H9 (cell line): ENCODE measurements at regions not wholly inside any gene's neighbourhood (a gene's known extent, or its start where the extent isn't known, plus 50 kb on each side); places are given as distances from the start of the nearest gene placed in this dataset.

Experiments
- DNase-seq: peaks from one replicate; pipeline ENCODE4 v3.0.0-alpha.2; 2017
- H2AFZ ChIP-seq: one replicate; pipeline ENCODE4 v1.6.1; 2013; ENCODE audit warnings: mild to moderate bottlenecking, low read length, control low read depth, moderate library complexity
- H2AK5ac ChIP-seq: 2 replicates; pipeline ENCODE4 v1.6.1; 2013; ENCODE audit warnings: low read length, control low read depth, mixed read lengths; ENCODE audit not compliant: insufficient read length
- H2BK120ac ChIP-seq: one replicate; pipeline ENCODE4 v1.6.1; 2013; ENCODE audit warnings: low read depth, mild to moderate bottlenecking, low read length, control low read depth, inconsistent platforms; ENCODE audit not compliant: poor library complexity, severe bottlenecking
- H2BK12ac ChIP-seq: 2 replicates; pipeline ENCODE4 v1.6.1; 2013; ENCODE audit warnings: low read length, control low read depth, mixed read lengths, low read depth; ENCODE audit not compliant: insufficient read length
- H2BK15ac ChIP-seq: 2 replicates; pipeline ENCODE4 v1.6.1; 2013; ENCODE audit warnings: low read depth, low read length, control low read depth
- H2BK20ac ChIP-seq: one replicate; pipeline ENCODE4 v1.6.1; 2013; ENCODE audit warnings: low read depth, mild to moderate bottlenecking, low read length, control low read depth, inconsistent platforms; ENCODE audit not compliant: poor library complexity, severe bottlenecking
- H2BK5ac ChIP-seq: 2 replicates; pipeline ENCODE4 v1.6.1; 2013; ENCODE audit warnings: low read length, control low read depth, mixed read lengths; ENCODE audit not compliant: insufficient read length
- H3K14ac ChIP-seq: 2 replicates; pipeline ENCODE4 v1.6.1; 2013; ENCODE audit warnings: low read length, control low read depth; ENCODE audit not compliant: insufficient read depth
- H3K18ac ChIP-seq: 2 replicates; pipeline ENCODE4 v1.6.1; 2013; ENCODE audit warnings: low read depth, mild to moderate bottlenecking, mixed read lengths, low read length, control low read depth; ENCODE audit not compliant: insufficient read length
- H3K23ac ChIP-seq: 2 replicates; pipeline ENCODE4 v1.6.1; 2013; ENCODE audit warnings: low read length, control low read depth, mixed read lengths, low read depth; ENCODE audit not compliant: insufficient read length
- H3K23me2 ChIP-seq: 2 replicates; pipeline ENCODE4 v1.6.1; 2013; ENCODE audit warnings: low read depth, mild to moderate bottlenecking, mixed read lengths, low read length, control low read depth; ENCODE audit not compliant: insufficient read length, poor library complexity, severe bottlenecking
- H3K27ac ChIP-seq: 2 replicates; pipeline ENCODE4 v1.5.1; 2013; ENCODE audit warnings: low read length, control low read depth, mixed read lengths, low read depth; ENCODE audit not compliant: insufficient read length
- H3K27me3 ChIP-seq: 2 replicates; pipeline ENCODE4 v1.6.1; 2013; ENCODE audit warnings: low read length, control low read depth, inconsistent platforms; ENCODE audit not compliant: insufficient read depth
- H3K4ac ChIP-seq: 2 replicates; pipeline ENCODE4 v1.6.1; 2013; ENCODE audit warnings: low read depth, mild to moderate bottlenecking, control low read depth, inconsistent platforms, low read length, moderate library complexity
- H3K4me1 ChIP-seq: 2 replicates; pipeline ENCODE4 v1.6.1; 2013; ENCODE audit warnings: low read length, control low read depth, inconsistent platforms; ENCODE audit not compliant: insufficient read depth
- H3K4me2 ChIP-seq: 2 replicates; pipeline ENCODE4 v1.6.1; 2013; ENCODE audit warnings: low read length, control low read depth, mixed read lengths; ENCODE audit not compliant: insufficient read length, insufficient read depth
- H3K56ac ChIP-seq: 2 replicates; pipeline ENCODE4 v1.6.1; 2013; ENCODE audit warnings: low read depth, mild to moderate bottlenecking, mixed read lengths, low read length, control low read depth; ENCODE audit not compliant: insufficient read length
- H3K79me1 ChIP-seq: 2 replicates; pipeline ENCODE4 v1.6.1; 2013; ENCODE audit warnings: low read depth, mild to moderate bottlenecking, moderate library complexity, low read length, control low read depth, inconsistent platforms; ENCODE audit not compliant: insufficient read depth, poor library complexity, severe bottlenecking
- H3K79me2 ChIP-seq: 2 replicates; pipeline ENCODE4 v1.6.1; 2013; ENCODE audit warnings: low read length, control low read depth, inconsistent platforms; ENCODE audit not compliant: insufficient read depth
- H3K9ac ChIP-seq: 2 replicates; pipeline ENCODE4 v1.6.1; 2013; ENCODE audit warnings: low read length, control low read depth, mixed read lengths; ENCODE audit not compliant: insufficient read length; ENCODE audit errors: extremely low read depth
- H3K9me3 ChIP-seq: one replicate; pipeline ENCODE4 v1.6.1; 2013; ENCODE audit warnings: low read depth, low read length, inconsistent platforms; ENCODE audit not compliant: control insufficient read depth
- H3T11ph ChIP-seq: one replicate; pipeline ENCODE4 v1.6.1; 2013; ENCODE audit warnings: mild to moderate bottlenecking, low read length, control low read depth, inconsistent platforms
- H4K20me1 ChIP-seq: one replicate; pipeline ENCODE4 v1.6.1; 2013; ENCODE audit not compliant: control insufficient read depth, insufficient read length, insufficient read depth
- H4K5ac ChIP-seq: 2 replicates; pipeline ENCODE4 v1.6.1; 2013; ENCODE audit warnings: low read depth, mild to moderate bottlenecking, mixed read lengths, low read length, control low read depth; ENCODE audit not compliant: insufficient read length
- H4K8ac ChIP-seq: replicated peaks from 2 replicates; pipeline ENCODE4 v1.6.1; 2013; ENCODE audit warnings: low read length, control low read depth, mixed read lengths, low read depth; ENCODE audit not compliant: insufficient read length
- H4K91ac ChIP-seq: 2 replicates; pipeline ENCODE4 v1.6.1; 2013; ENCODE audit warnings: low read depth, mild to moderate bottlenecking, moderate library complexity, mixed read lengths, low read length, control low read depth; ENCODE audit not compliant: insufficient read length
- H3K27ac Mint-ChIP-seq, 3 experiments: 2 replicates in 2 of 3; 3 replicates in 1 of 3; pipeline ENCODE4 v1.8.0; 2020 to 2021; ENCODE audit warnings: mixed read lengths in 3 of 3, mild to moderate bottlenecking in 1 of 3, moderate library complexity in 1 of 3
- H3K27me3 Mint-ChIP-seq: 2 replicates; pipeline ENCODE4 v1.8.0; 2021; ENCODE audit warnings: low read depth, mild to moderate bottlenecking, moderate library complexity, mixed read lengths
- H3K36me3 Mint-ChIP-seq, 3 experiments: 2 replicates in 2 of 3; 3 replicates in 1 of 3; pipeline ENCODE4 v1.8.0; 2020 to 2021; ENCODE audit warnings: low read depth in 3 of 3, mixed read lengths in 3 of 3; ENCODE audit not compliant: insufficient read depth in 1 of 3
- H3K4me1 Mint-ChIP-seq, 2 experiments: 2 replicates each; pipeline ENCODE4 v1.8.0; 2020; ENCODE audit warnings: mixed read lengths in 2 of 2
- H3K4me3 Mint-ChIP-seq, 2 experiments: 2 replicates in 1 of 2; 3 replicates in 1 of 2; pipeline ENCODE4 v1.8.0; 2020 to 2021; ENCODE audit warnings: mild to moderate bottlenecking in 2 of 2, mixed read lengths in 2 of 2, moderate library complexity in 1 of 2
- H3K9me3 Mint-ChIP-seq, 2 experiments: 2 replicates in 1 of 2; 3 replicates in 1 of 2; pipeline ENCODE4 v1.8.0; 2020; ENCODE audit warnings: mild to moderate bottlenecking in 2 of 2, mixed read lengths in 2 of 2, moderate library complexity in 1 of 2
- CTCF ChIP-seq: fragments of 200-600 bp; sonication (generic); conservative IDR thresholded peaks from 3 replicates; pipeline ENCODE4 v1.8.0; 2021; ENCODE audit warnings: antibody characterized with exemption, mild to moderate bottlenecking
- WGBS: extraction: QIAGEN DNeasy Blood & Tissue Kit; methylation state at CpG from one replicate; pipeline ENCODE4 v1.1.7; 2013; ENCODE audit warnings: missing lambda C conversion rate, low lambda C conversion rate, mixed read lengths; ENCODE audit not compliant: insufficient read length; ENCODE audit errors: extremely low coverage; 5-methylcytosine and 5-hydroxymethylcytosine counted together

GRCh38 chr5:145228564-145228963, 606.6 kb downstream of the PRELID2 start:
- Histone ChIP-seq H3K23ac (no peak overlapping the region), H4K20me1 (no peaks in the 10 kb centered on the region), H3K79me2 (no peaks in the 10 kb centered on the region), H3K4me2 (no peak overlapping the region), H2BK120ac (no peak overlapping the region), H3T11ph (no peak overlapping the region), H3K18ac (no peak overlapping the region), H3K9ac (no peak overlapping the region), H4K5ac (no peak overlapping the region), H2AK5ac (no peak overlapping the region), H2BK15ac (no peak overlapping the region), H4K91ac (no peak overlapping the region), H3K56ac (no peak overlapping the region), H3K79me1 (no peaks in the 10 kb centered on the region), H4K8ac (no peak overlapping the region), H3K4ac (no peak overlapping the region), H3K9me3 (no peaks in the 10 kb centered on the region), H2BK12ac (no peak overlapping the region), H2BK5ac (no peak overlapping the region), H3K4me1 (peaks cover 3% of the 10 kb centered on the region; the same call in 1 of the 2 replicates), H2BK20ac (no peak overlapping the region), H3K27ac (no peak overlapping the region), H2AFZ (no peak overlapping the region), H3K14ac (peak overlapping the region; percentile 42; the same call in 1 of the 2 replicates), H3K23me2 (no peaks in the 10 kb centered on the region), H3K27me3 (no peaks in the 10 kb centered on the region)
- Mint-ChIP-seq H3K27ac (no peak overlapping the region), H3K4me1 (peaks cover 5 to 9% of the 10 kb centered on the region in 2 experiments), H3K36me3 (no peaks in the 10 kb centered on the region), H3K27me3 (no peaks in the 10 kb centered on the region), H3K9me3 (no peaks in the 10 kb centered on the region), H3K4me3 (no peak overlapping the region)
- no peak for DNase-seq
- TF ChIP-seq CTCF = no peak
- no CpG with 5 or more reads among the region's 10 CpGs for WGBS
